Esophagus (tissue), 2 donors: ENCODE measurements at regions not wholly inside any gene's neighbourhood (a gene's known extent, or its start where the extent isn't known, plus 50 kb on each side); places are given as distances from the start of the nearest gene placed in this dataset.

Source experiments
- H3K27ac ChIP-seq, 2 donors: one replicate each; pipeline ENCODE4 v1.5.1; 2013; ENCODE audit warnings: low read depth in 2 of 2, mild to moderate bottlenecking in 2 of 2, inconsistent platforms in 1 of 2, low read length in 1 of 2, moderate library complexity in 1 of 2
- H3K27me3 ChIP-seq, 2 donors: one replicate each; pipeline ENCODE4 v1.6.1; 2013; ENCODE audit warnings: low read length in 2 of 2, control low read depth in 1 of 2, mild to moderate bottlenecking in 1 of 2; ENCODE audit not compliant: insufficient read depth in 2 of 2, control insufficient read depth in 1 of 2
- H3K36me3 ChIP-seq, 2 donors: one replicate each; pipeline ENCODE4 v1.6.1; 2013; ENCODE audit warnings: low read length in 1 of 2; ENCODE audit not compliant: control insufficient read depth in 2 of 2, insufficient read depth in 2 of 2
- H3K4me1 ChIP-seq, 2 donors: one replicate each; pipeline ENCODE4 v1.6.1; 2013; ENCODE audit warnings: low read length in 1 of 2; ENCODE audit not compliant: control insufficient read depth in 2 of 2, insufficient read depth in 2 of 2
- H3K4me3 ChIP-seq, 2 donors: one replicate each; pipeline ENCODE4 v1.5.1; 2013; ENCODE audit warnings: low read length in 2 of 2, mild to moderate bottlenecking in 2 of 2, low read depth in 1 of 2, moderate library complexity in 1 of 2
- H3K9me3 ChIP-seq, 2 donors: one replicate each; pipeline ENCODE4 v1.6.1; 2013; ENCODE audit warnings: mild to moderate bottlenecking in 2 of 2, low read depth in 1 of 2, low read length in 1 of 2, moderate library complexity in 1 of 2; ENCODE audit not compliant: control insufficient read depth in 2 of 2, insufficient read depth in 1 of 2
- WGBS, 2 donors: extraction: QIAGEN DNeasy Blood & Tissue Kit; methylation state at CpG; one replicate each; pipeline ENCODE4 v1.1.7; 2013; 5-methylcytosine and 5-hydroxymethylcytosine counted together
- donor health status: healthy with polysubstance abuse.
- donor health status: Bipolar disorder and iron deficiency.

DNA sequence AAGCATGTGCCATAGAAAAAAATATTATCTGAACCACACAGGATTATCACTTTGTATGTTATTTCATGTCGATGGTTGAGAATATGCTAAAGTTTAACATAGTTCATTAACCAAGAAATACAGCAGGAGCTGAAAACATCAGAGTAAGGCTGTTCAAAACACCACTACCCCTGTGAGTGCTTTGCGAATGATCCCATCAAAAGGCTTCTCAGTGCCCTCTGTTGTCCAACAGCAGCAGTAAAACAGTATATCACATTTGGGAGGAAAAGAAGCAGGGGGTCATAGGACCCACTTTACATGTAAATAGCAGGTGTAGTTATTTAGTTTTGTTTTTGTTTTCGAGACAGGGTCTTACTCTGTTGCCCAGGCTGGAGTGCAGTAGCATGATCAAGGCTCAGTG lies 289.4 kb upstream of the FMN2 start:
- Histone ChIP-seq H3K27ac (no peak overlapping the region), H3K36me3 (no peaks in the 10 kb centered on the region), H3K27me3 (no peaks in the 10 kb centered on the region), H3K4me1 (no peaks in the 10 kb centered on the region), H3K9me3 (no peaks in the 10 kb centered on the region), H3K4me3 (no peak overlapping the region)
- WGBS, 2 donors: 81 to 88% methylated on average over 3 of the region's 3 CpGs

DNA sequence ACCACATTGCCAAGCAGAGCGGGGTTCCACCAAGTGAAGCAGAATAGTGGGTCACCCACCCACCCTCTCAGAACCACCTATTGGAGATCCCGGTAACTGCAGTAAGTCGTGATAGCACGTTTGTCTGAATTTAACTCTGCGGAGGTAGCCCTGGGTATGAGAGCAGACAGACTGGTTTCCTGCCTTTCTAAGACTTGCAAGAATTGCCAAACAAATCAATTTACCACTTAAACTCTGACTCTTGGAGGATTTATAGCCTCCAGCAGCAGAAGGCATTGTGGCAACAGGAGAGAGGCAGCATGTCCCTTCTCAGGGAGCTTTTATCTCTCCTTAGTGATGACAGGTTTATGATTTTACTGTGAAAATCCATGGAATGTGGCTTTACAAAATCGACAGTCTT lies 287.9 kb upstream of the FMN2 start:
- Histone ChIP-seq H3K27me3 (no peaks in the 10 kb centered on the region), H3K4me3 (no peak overlapping the region), H3K9me3 (no peaks in the 10 kb centered on the region), H3K36me3 (no peaks in the 10 kb centered on the region), H3K4me1 (no peaks in the 10 kb centered on the region), H3K27ac (no peak overlapping the region)
- WGBS, 2 donors: 71 to 73% methylated on average over 6 of the region's 6 CpGs

DNA sequence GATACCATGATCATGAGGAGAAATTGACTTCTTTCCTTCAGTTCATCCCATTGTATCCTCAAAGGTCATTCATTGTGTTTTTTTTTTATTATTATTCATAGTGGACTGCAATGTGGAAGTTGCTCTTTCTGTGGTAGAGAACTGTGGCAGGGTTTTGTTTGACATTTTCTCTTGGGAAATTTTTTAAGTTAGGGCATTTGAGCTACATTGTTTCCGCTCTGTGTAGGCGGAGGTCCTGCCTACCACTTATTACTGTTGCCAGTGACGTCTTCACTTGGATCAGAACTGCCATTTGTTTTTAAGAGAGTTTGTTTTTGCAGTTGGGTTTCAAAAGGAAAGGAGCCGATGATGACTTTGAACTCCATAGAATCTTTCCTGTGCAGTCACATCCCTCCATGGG lies 287.4 kb upstream of the FMN2 start:
- Histone ChIP-seq H3K36me3 (no peaks in the 10 kb centered on the region), H3K9me3 (no peaks in the 10 kb centered on the region), H3K27ac (no peak overlapping the region), H3K27me3 (no peaks in the 10 kb centered on the region), H3K4me1 (no peaks in the 10 kb centered on the region), H3K4me3 (no peak overlapping the region)
- 88 to 92% methylated on average over 4 of the region's 4 CpGs for WGBS, 2 donors

DNA sequence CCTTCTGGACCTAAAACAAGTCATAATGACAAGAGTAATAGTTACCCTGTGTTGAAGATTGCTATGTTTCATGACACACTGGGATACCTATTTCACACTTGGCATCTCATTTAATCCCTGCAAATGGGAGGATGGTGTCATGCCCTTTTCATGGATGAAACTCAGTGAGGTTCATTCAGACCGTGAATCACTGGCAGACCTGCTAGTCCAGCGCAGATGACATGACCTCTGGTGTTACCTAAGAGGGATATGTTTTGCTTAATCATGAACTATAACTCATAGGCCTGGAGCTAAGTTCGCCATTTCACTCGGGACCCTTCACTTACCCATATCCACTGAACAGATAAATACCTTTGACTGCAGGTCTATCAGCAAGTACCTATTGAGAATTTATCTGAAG lies 286.6 kb upstream of the FMN2 start:
- Histone ChIP-seq H3K36me3 (no peaks in the 10 kb centered on the region), H3K4me3 (no peak overlapping the region), H3K27me3 (no peaks in the 10 kb centered on the region), H3K9me3 (no peaks in the 10 kb centered on the region), H3K4me1 (no peaks in the 10 kb centered on the region), H3K27ac (no peak overlapping the region)
- 79 to 88% methylated on average over 4 of the region's 4 CpGs for WGBS, 2 donors

DNA sequence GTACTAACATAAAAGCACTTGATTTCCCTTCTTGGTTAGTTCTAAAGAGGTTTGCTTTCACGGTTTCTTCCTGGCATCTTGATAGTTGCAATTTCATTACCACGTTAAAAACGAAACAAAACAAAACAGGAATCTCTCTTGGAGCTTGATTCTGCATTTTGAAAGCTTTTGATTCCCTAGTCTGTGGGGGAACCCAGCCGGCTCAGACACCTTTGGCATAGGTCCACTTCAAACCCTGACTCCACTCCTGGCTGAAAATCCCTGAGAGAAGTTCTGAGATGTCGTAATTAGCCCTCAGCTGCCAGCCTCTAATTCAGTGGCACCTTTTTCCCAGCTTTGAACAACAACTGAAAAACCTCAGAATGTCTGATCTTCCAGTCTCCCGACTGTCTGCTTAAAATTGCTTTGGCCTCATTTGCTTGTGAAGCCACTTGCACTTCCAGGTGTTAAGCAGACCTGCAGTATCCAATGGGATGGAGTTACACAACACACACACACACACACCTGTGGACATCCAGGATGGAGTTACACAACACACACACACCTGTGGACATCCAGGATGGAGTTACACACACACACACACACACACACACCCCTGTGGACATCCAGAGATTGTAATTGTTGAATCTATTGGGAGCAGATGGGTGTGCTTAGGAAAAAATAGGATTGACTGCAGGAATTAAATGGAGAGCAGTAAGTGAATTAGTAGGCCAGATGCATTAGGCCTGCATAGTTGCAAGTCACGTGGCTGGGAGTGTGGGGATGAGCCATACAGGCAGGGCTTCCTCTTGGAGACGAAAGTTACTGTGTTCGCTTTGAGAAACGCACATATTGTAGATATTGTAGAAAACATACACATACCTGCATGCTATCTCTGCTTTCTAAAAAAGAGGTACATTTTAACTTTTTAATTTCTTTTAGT lies 285.6 kb upstream of the FMN2 start:
- H3K27ac ChIP-seq: peak overlapping the region; percentile 28 to 45
- 44 to 46% methylated on average over 10 of the region's 10 CpGs for WGBS, 2 donors
- no peaks in the 10 kb centered on the region for H3K27me3 ChIP-seq
- no peaks in the 10 kb centered on the region for H3K36me3 ChIP-seq
- H3K4me3 ChIP-seq: no peak overlapping the region
- peaks cover 0 to under 1% of the 10 kb centered on the region in 2 donors for H3K4me1 ChIP-seq
- no peaks in the 10 kb centered on the region for H3K9me3 ChIP-seq

DNA sequence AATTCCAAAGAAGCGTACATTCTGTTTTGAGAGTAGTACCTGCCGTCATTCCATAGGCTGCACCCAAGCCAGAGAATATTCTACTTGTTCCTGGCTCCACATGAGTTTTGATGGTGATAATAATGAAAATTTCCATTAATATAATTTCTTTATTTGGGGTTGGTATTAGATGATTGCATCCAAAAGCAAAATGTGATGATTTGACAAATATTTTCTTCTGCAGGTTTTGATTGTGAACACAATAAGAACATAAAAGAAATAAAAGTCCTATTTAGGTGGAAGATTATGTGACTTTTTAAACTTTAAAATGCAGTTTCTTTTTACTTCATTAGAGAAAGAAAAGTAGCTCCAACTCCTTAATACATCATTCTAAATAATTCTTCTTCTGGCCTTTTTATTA lies 284.8 kb upstream of the FMN2 start:
- no peaks in the 10 kb centered on the region for H3K27me3 ChIP-seq
- H3K36me3 ChIP-seq: no peaks in the 10 kb centered on the region
- H3K9me3 ChIP-seq: no peaks in the 10 kb centered on the region
- H3K4me1 ChIP-seq: peaks cover 0 to 3% of the 10 kb centered on the region in 2 donors
- H3K4me3 ChIP-seq: no peak overlapping the region
- H3K27ac ChIP-seq: no peak overlapping the region
- WGBS, 2 donors: 97% methylated on average over 2 of the region's 2 CpGs

DNA sequence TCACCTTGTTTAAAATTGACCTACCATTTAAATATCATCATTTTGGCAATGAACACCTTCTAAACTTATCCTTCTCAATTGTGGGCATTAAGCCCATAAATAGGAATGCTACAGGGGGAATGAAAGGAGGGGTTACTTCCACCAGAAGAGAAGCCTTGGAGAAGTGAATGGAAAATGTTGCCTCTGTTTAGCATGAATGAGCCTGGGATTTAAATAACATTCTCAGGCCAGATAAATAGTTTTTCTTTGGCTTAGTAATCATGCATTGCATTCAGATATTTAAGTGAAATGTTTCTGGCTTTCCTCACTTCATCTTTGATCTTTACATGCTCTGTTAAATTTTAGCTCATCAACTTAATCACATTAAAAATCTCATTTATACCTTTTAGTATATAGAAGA lies 284.3 kb upstream of the FMN2 start:
- H3K27ac ChIP-seq: no peak overlapping the region
- H3K4me3 ChIP-seq: no peak overlapping the region
- no peaks in the 10 kb centered on the region for H3K27me3 ChIP-seq
- peaks cover 0 to 3% of the 10 kb centered on the region in 2 donors for H3K4me1 ChIP-seq
- H3K9me3 ChIP-seq: no peaks in the 10 kb centered on the region
- H3K36me3 ChIP-seq: no peaks in the 10 kb centered on the region

DNA sequence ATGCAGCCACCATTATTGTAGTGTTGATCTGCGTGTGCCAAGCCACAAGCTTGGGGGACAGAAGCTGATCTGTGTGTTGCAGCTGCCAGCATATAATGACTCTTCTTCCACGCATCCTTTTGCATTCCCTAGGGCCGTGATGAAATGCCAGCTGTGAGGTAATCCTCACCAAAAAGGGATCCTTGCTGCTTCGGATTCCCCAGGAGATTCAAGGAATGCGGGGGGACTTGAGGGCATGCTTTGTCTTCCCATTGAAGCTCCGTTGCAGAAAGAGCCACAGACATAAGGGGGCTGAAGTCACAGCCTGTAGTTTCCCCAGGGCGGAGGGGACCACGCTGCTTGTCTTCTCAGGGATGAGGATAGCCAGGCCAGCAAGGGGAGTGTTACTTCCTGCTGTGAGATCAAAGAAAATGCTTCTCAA lies 281.6 kb upstream of the FMN2 start:
- Histone ChIP-seq H3K27me3 (no peaks in the 10 kb centered on the region), H3K9me3 (no peaks in the 10 kb centered on the region), H3K27ac (no peak overlapping the region), H3K4me3 (no peak overlapping the region), H3K4me1 (peaks cover 0 to 3% of the 10 kb centered on the region in 2 donors), H3K36me3 (no peaks in the 10 kb centered on the region)
- 72 to 83% methylated on average over 8 of the region's 8 CpGs for WGBS, 2 donors

DNA sequence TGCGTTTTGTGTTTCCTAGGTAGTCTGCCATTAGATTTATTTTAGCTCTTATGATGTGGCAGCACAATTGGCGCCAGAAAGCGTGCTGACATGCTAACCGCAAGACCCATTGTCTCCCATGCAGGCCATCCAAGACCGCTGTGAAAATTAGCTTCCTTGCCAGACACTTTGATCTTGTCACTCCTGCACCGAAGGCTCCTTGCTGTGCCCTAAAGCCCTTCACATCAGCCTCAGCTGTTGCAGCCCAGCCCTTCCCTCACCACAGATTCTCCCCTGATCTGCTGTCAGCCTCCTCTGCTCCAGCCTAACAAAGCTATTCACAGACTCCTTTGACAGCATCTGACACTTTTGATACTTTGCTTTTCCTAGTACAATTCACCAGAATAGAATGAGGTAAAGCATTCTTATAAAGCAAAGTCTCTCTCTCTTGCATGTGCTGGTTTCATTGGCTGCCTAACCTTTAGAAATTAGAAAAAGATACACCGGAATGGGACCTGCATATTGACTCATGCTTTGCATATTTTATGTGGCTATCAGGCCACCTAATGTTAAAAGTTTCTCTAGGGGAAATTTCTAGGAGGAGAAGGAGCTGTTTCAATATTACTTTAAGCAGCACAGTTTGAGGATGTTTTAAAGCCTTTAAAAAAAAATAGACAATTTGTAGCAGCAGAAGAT lies 280.3 kb upstream of the FMN2 start:
- Histone ChIP-seq H3K36me3 (no peaks in the 10 kb centered on the region), H3K27ac (no peak overlapping the region), H3K4me1 (peaks cover 0 to 4% of the 10 kb centered on the region in 2 donors), H3K9me3 (no peaks in the 10 kb centered on the region), H3K27me3 (no peaks in the 10 kb centered on the region), H3K4me3 (no peak overlapping the region)
- 48 to 71% methylated on average over 7 of the region's 7 CpGs for WGBS, 2 donors
